HCT116 (cell line): ENCODE measurements at regions not wholly inside any gene's neighbourhood (a gene's known extent, or its start where the extent isn't known, plus 50 kb on each side); places are given as distances from the start of the nearest gene placed in this dataset.

ENCODE experiments used
- ATAC-seq: fragments of 200-7000 bp; cut with Tn5 transposase; 2 replicates; pipeline ENCODE4 v1.9.1; 2020; ENCODE audit warnings: mild to moderate bottlenecking, moderate library complexity
- BruUV-seq: library from RNA; stranded (reverse); fragments of 400-500 nt; replicated peaks from 2 replicates; lab custom pipeline; 2021; lab: Mats Ljungman, UMichigan
- CTCF ChIA-PET: fragments of 300-600 bp; sonication (Branson Sonifier 250); formaldehyde crosslinking; loops from one replicate; lab custom pipeline; 2021; ENCODE audit warnings: antibody characterized with exemption; lab: Charles Lee
- POLR2A ChIA-PET: fragments of 300-600, 350-600 bp; sonication (Branson Sonifier 250); formaldehyde crosslinking; loops from one replicate; lab custom pipeline; 2021; ENCODE audit warnings: antibody characterized with exemption; lab: Charles Lee
- RAD21 ChIA-PET, 2 experiments: fragments of 300-600 bp; sonication (Branson Sonifier 250); formaldehyde crosslinking; loops; one replicate each; lab custom pipeline; 2023; ENCODE audit warnings: low total read pairs in 2 of 2; ENCODE audit not compliant: uncharacterized antibody in 2 of 2, unreplicated experiment in 2 of 2, low non-redundant PET in 1 of 2; lab: Charles Lee
- DNase-seq: peaks from one replicate; pipeline ENCODE4 v3.0.0-alpha.2; 2010; ENCODE audit warnings: low read depth, low spot score
- H2AFZ ChIP-seq: fragments of 200-600 bp; shearing (Covaris generic), sonication (generic); 2 replicates; pipeline ENCODE4 v1.6.1; 2017; ENCODE audit warnings: low read depth, mixed run types, mixed read lengths, antibody characterized with exemption, low read length; ENCODE audit not compliant: poor library complexity, severe bottlenecking
- H3K27ac ChIP-seq: 2 replicates; pipeline ENCODE4 v1.5.1; 2012; ENCODE audit warnings: low read depth, low read length
- H3K27me3 ChIP-seq: fragments of 200-600 bp; sonication (generic); 2 replicates; pipeline ENCODE4 v1.6.1; 2016; ENCODE audit warnings: mixed run types, low read length, mixed read lengths; ENCODE audit not compliant: insufficient read depth
- H3K36me3 ChIP-seq, 2 experiments: fragments of 200-500 bp in 1 of 2; fragments of 200-600 bp in 1 of 2; sonication (Bioruptor generic) in 1 of 2; sonication (generic) in 1 of 2; 2 replicates each; pipeline versions ENCODE4 v1.5.1 to v1.6.1; 2014 to 2016; ENCODE audit warnings: low read length in 2 of 2, inconsistent platforms in 1 of 2, mixed read lengths in 1 of 2, mixed run types in 1 of 2; ENCODE audit not compliant: insufficient read depth in 2 of 2, control insufficient read depth in 1 of 2
- H3K4me1 ChIP-seq, 2 experiments: fragments of 200-600 bp in 1 of 2; sonication (generic) in 1 of 2; 2 replicates each; pipeline versions ENCODE4 v1.5.1 to v1.6.1; 2012 to 2017; ENCODE audit warnings: low read length in 2 of 2, inconsistent platforms in 1 of 2, mild to moderate bottlenecking in 1 of 2, mixed read lengths in 1 of 2, mixed run types in 1 of 2, moderate library complexity in 1 of 2; ENCODE audit not compliant: insufficient read depth in 2 of 2, control insufficient read depth in 1 of 2
- H3K4me2 ChIP-seq: fragments of 200-600 bp; sonication (generic); 2 replicates; pipeline ENCODE4 v1.6.1; 2017; ENCODE audit warnings: mixed run types, low read length, mixed read lengths
- H3K4me3 ChIP-seq, 2 experiments: fragments of 200-600 bp in 1 of 2; sonication (generic) in 1 of 2; replicated peaks in 1 of 2; 2 replicates each; pipeline ENCODE4 v1.5.1; 2011 to 2016; ENCODE audit warnings: low read length in 2 of 2, control low read depth in 1 of 2, low read depth in 1 of 2, mild to moderate bottlenecking in 1 of 2, mixed read lengths in 1 of 2, mixed run types in 1 of 2
- H3K79me2 ChIP-seq: fragments of 200-600 bp; sonication (generic); 2 replicates; pipeline ENCODE4 v1.6.1; 2017; ENCODE audit warnings: mild to moderate bottlenecking, mixed run types, low read length, moderate library complexity, mixed read lengths; ENCODE audit not compliant: insufficient read depth
- H3K9ac ChIP-seq: fragments of 200-600 bp; sonication (generic); 2 replicates; pipeline ENCODE4 v1.6.1; 2016; ENCODE audit warnings: low read length, mixed read lengths
- H3K9me2 ChIP-seq: fragments of 200-600 bp; sonication (generic), shearing (Covaris generic); 2 replicates; pipeline ENCODE4 v1.6.1; 2017; ENCODE audit warnings: mixed run types, mild to moderate bottlenecking, moderate library complexity; ENCODE audit not compliant: insufficient read depth
- H3K9me3 ChIP-seq, 2 experiments: fragments of 200-500 bp in 1 of 2; fragments of 200-600 bp in 1 of 2; sonication (Bioruptor generic) in 1 of 2; sonication (generic) in 1 of 2; 2 replicates each; pipeline ENCODE4 v1.6.1; 2014 to 2017; ENCODE audit warnings: low read length in 2 of 2, mixed read lengths in 2 of 2, inconsistent platforms in 1 of 2, low read depth in 1 of 2, mild to moderate bottlenecking in 1 of 2, mixed run types in 1 of 2, moderate library complexity in 1 of 2; ENCODE audit not compliant: control insufficient read depth in 1 of 2, insufficient read depth in 1 of 2
- H4K20me1 ChIP-seq: fragments of 200-600 bp; sonication (generic), shearing (Covaris generic); 2 replicates; pipeline ENCODE4 v1.6.1; 2017; ENCODE audit warnings: mixed run types, mild to moderate bottlenecking, moderate library complexity; ENCODE audit not compliant: insufficient read depth
- ATF3 ChIP-seq: IDR thresholded peaks from 2 replicates; pipeline ENCODE4 v1.6.1; 2012
- CBX3 ChIP-seq: IDR thresholded peaks from 2 replicates; pipeline ENCODE4 v1.6.1; 2012; ENCODE audit warnings: low read depth
- ELF1 ChIP-seq: IDR thresholded peaks from 2 replicates; pipeline ENCODE4 v1.6.1; 2012; ENCODE audit warnings: low read depth, borderline replicate concordance
- EZH2 ChIP-seq: fragments of 200-600 bp; sonication (generic); IDR thresholded peaks from 2 replicates; pipeline ENCODE4 v1.6.1; 2017; ENCODE audit warnings: antibody characterized with exemption, mixed run types
- EZH2phosphoT487 ChIP-seq: fragments of 200-600 bp; IDR thresholded peaks from 2 replicates; pipeline ENCODE4 v1.6.1; 2018; ENCODE audit warnings: antibody characterized with exemption, borderline replicate concordance
- FOSL1 ChIP-seq: IDR thresholded peaks from 2 replicates; pipeline ENCODE4 v1.6.1; 2012; ENCODE audit warnings: low read depth
- JUND ChIP-seq: IDR thresholded peaks from 2 replicates; pipeline ENCODE4 v1.6.1; 2012
- MAX ChIP-seq: IDR thresholded peaks from 2 replicates; pipeline ENCODE4 v1.6.1; 2012
- POLR2A ChIP-seq: IDR thresholded peaks from 2 replicates; pipeline ENCODE4 v1.7.0; 2011; ENCODE audit warnings: borderline replicate concordance; ENCODE audit not compliant: insufficient read depth, insufficient read length; ENCODE audit errors: extremely low read depth
- POLR2AphosphoS5 ChIP-seq: IDR thresholded peaks from 2 replicates; pipeline ENCODE4 v1.6.1; 2011; ENCODE audit warnings: mild to moderate bottlenecking, low read depth, low read length, moderate library complexity
- RAD21 ChIP-seq: IDR thresholded peaks from 2 replicates; pipeline ENCODE4 v1.6.1; 2012; ENCODE audit warnings: low read depth, mild to moderate bottlenecking
- SP1 ChIP-seq: IDR thresholded peaks from 2 replicates; pipeline ENCODE4 v1.6.1; 2012; ENCODE audit warnings: low read depth
- ZBTB33 ChIP-seq: IDR thresholded peaks from 2 replicates; pipeline ENCODE4 v1.6.1; 2011; ENCODE audit warnings: mild to moderate bottlenecking, low read length, moderate library complexity; ENCODE audit not compliant: insufficient replicate concordance; ENCODE audit errors: extremely low read depth
- ZFX ChIP-seq: fragments of 450-650 bp; IDR thresholded peaks from 2 replicates; pipeline ENCODE4 v1.6.1; 2017
- intact Hi-C: fragments of 100-400 bp; cut with micrococcal nuclease; formaldehyde crosslinking; loops from 2 replicates; pipeline ENCODE4 v1.10.0; 2022
- TF ChIP-seq, protein P1 (sequence below), 3 experiments: fragments of 200-600 bp in 1 of 3; sonication (generic) in 1 of 3; IDR thresholded peaks in 2 of 3; conservative IDR thresholded peaks in 1 of 3; 2 replicates each; pipeline ENCODE4 v1.5.1; 2012 to 2017; ENCODE audit warnings: low read depth in 2 of 3, low read length in 2 of 3, antibody characterized with exemption in 1 of 3, borderline replicate concordance in 1 of 3, control low read depth in 1 of 3, mild to moderate bottlenecking in 1 of 3, mixed read lengths in 1 of 3, mixed run types in 1 of 3, moderate library complexity in 1 of 3; ENCODE audit not compliant: insufficient read depth in 1 of 3
- TF ChIP-seq, protein P2 (sequence below): IDR thresholded peaks from 2 replicates; pipeline ENCODE4 v1.6.1; 2012; ENCODE audit warnings: low read depth

GRCh38 chr2:239488125-239488524 is 87.3 kb upstream of the HDAC4 start:
- H4K20me1 ChIP-seq = no peaks in the 10 kb centered on the region
- H3K9ac ChIP-seq = no peak overlapping the region
- H3K4me2 ChIP-seq = no peak overlapping the region
- no peaks in the 10 kb centered on the region for H3K9me3 ChIP-seq
- H3K27ac ChIP-seq = no peak overlapping the region
- H3K79me2 ChIP-seq = no peaks in the 10 kb centered on the region
- RAD21 ChIA-PET = no interaction called here
- H2AFZ ChIP-seq = no peak overlapping the region
- no peak for ATAC-seq
- POLR2A ChIA-PET = no interaction called here
- intact Hi-C loops = no loop called here
- peaks cover 15% of the 10 kb centered on the region for H3K27me3 ChIP-seq
- no peaks in the 10 kb centered on the region for H3K36me3 ChIP-seq
- no peak for DNase-seq
- TF ChIP-seq EZH2phosphoT487 = no peak
- TF ChIP-seq POLR2A = no peak
- no peak for TF ChIP-seq SP1
- TF ChIP-seq RAD21 = no peak
- TF ChIP-seq ATF3 = no peak
- no peak for TF ChIP-seq CBX3
- TF ChIP-seq MAX = no peak
- no peak for TF ChIP-seq FOSL1
- TF ChIP-seq ZBTB33 = no peak
- TF ChIP-seq POLR2AphosphoS5 = no peak
- no peak for TF ChIP-seq EZH2
- TF ChIP-seq, protein P1, sequence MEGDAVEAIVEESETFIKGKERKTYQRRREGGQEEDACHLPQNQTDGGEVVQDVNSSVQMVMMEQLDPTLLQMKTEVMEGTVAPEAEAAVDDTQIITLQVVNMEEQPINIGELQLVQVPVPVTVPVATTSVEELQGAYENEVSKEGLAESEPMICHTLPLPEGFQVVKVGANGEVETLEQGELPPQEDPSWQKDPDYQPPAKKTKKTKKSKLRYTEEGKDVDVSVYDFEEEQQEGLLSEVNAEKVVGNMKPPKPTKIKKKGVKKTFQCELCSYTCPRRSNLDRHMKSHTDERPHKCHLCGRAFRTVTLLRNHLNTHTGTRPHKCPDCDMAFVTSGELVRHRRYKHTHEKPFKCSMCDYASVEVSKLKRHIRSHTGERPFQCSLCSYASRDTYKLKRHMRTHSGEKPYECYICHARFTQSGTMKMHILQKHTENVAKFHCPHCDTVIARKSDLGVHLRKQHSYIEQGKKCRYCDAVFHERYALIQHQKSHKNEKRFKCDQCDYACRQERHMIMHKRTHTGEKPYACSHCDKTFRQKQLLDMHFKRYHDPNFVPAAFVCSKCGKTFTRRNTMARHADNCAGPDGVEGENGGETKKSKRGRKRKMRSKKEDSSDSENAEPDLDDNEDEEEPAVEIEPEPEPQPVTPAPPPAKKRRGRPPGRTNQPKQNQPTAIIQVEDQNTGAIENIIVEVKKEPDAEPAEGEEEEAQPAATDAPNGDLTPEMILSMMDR (IDR thresholded peaks at IDR 0.05 in 2 of 3, conservative IDR thresholded peaks at IDR 0.05 in 1 of 3; ENCODE audit: borderline replicate concordance in 1 of 3, insufficient read depth in 1 of 3, low read depth in 2 of 3, low read length in 2 of 3) = no peak
- TF ChIP-seq, protein P2, sequence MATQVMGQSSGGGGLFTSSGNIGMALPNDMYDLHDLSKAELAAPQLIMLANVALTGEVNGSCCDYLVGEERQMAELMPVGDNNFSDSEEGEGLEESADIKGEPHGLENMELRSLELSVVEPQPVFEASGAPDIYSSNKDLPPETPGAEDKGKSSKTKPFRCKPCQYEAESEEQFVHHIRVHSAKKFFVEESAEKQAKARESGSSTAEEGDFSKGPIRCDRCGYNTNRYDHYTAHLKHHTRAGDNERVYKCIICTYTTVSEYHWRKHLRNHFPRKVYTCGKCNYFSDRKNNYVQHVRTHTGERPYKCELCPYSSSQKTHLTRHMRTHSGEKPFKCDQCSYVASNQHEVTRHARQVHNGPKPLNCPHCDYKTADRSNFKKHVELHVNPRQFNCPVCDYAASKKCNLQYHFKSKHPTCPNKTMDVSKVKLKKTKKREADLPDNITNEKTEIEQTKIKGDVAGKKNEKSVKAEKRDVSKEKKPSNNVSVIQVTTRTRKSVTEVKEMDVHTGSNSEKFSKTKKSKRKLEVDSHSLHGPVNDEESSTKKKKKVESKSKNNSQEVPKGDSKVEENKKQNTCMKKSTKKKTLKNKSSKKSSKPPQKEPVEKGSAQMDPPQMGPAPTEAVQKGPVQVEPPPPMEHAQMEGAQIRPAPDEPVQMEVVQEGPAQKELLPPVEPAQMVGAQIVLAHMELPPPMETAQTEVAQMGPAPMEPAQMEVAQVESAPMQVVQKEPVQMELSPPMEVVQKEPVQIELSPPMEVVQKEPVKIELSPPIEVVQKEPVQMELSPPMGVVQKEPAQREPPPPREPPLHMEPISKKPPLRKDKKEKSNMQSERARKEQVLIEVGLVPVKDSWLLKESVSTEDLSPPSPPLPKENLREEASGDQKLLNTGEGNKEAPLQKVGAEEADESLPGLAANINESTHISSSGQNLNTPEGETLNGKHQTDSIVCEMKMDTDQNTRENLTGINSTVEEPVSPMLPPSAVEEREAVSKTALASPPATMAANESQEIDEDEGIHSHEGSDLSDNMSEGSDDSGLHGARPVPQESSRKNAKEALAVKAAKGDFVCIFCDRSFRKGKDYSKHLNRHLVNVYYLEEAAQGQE = no peak
- TF ChIP-seq ELF1 = no peak
- TF ChIP-seq ZFX = no peak
- TF ChIP-seq JUND = no peak
- no peak overlapping the region for H3K4me3 ChIP-seq
- H3K4me1 ChIP-seq = no peaks in the 10 kb centered on the region
- CTCF ChIA-PET = no interaction called here
- H3K9me2 ChIP-seq = no peaks in the 10 kb centered on the region
- no TSS peak for BruUV-seq
